LNCaP clone FGC (cell line): ENCODE measurements at regions not wholly inside any gene's neighbourhood (a gene's known extent, or its start where the extent isn't known, plus 50 kb on each side); places are given as distances from the start of the nearest gene placed in this dataset.
"Not testable (repeated sequence)": the region's sequence is repeated elsewhere in the genome, so short reads cannot be mapped to it uniquely, and the experiment has no call there.

Experiments
- DNase-seq: peaks from one replicate; pipeline ENCODE4 v3.0.0-alpha.2; 2011; ENCODE audit warnings: low read depth
- H3K4me3 ChIP-seq: 2 replicates; pipeline ENCODE4 v1.5.1; 2011; ENCODE audit warnings: mild to moderate bottlenecking, low read depth, low read length, control low read depth
- CTCF ChIP-seq: IDR thresholded peaks from 2 replicates; pipeline ENCODE4 v1.5.1; 2012; ENCODE audit warnings: mild to moderate bottlenecking; ENCODE audit not compliant: control insufficient read depth, insufficient read depth; ENCODE audit errors: extremely low read depth

GRCh38 chr20:51950926-51951325 is 148.6 kb upstream of the SALL4 start:
- no peak for DNase-seq
- no peak for TF ChIP-seq CTCF
- H3K4me3 ChIP-seq = no peak overlapping the region

GRCh38 chr20:51946586-51946985 is 144.3 kb upstream of the SALL4 start:
- DNase-seq = no peak
- TF ChIP-seq CTCF = no peak
- no peak overlapping the region for H3K4me3 ChIP-seq

- no peak overlapping the region for H3K4me3 ChIP-seq
- no peak for TF ChIP-seq CTCF
- no peak for DNase-seq
Observed at GRCh38 chr20:51945881-51946280, 143.6 kb upstream of the SALL4 start.

GRCh38 chr20:51945177-51945576 is 142.9 kb upstream of the SALL4 start:
- TF ChIP-seq CTCF = no peak
- H3K4me3 ChIP-seq = no peak overlapping the region
- DNase-seq = no peak

- TF ChIP-seq CTCF = no peak
- DNase-seq = no peak
- H3K4me3 ChIP-seq = no peak overlapping the region
Observed at GRCh38 chr20:51943761-51944160, 141.4 kb upstream of the SALL4 start.

- DNase-seq = not testable (repeated sequence)
Observed at GRCh38 chr20:51943326-51943725, 141.0 kb upstream of the SALL4 start.

GRCh38 chr20:51941503-51941902 is 139.2 kb upstream of the SALL4 start:
- DNase-seq = no peak

More at GRCh38 chr20:51943326-51943725, 141.0 kb upstream of the SALL4 start:
- H3K4me3 ChIP-seq = not testable (repeated sequence)

More at GRCh38 chr20:51941503-51941902, 139.2 kb upstream of the SALL4 start:
- H3K4me3 ChIP-seq = no peak overlapping the region
- no peak for TF ChIP-seq CTCF
